Activated CD4-positive, CD25-positive, alpha-beta regulatory T cell treated with anti-CD3 and anti-CD28 coated beads, Interleukin-2, amount 50 U/mL, for 24 hours (primary cell): ENCODE measurements at regions not wholly inside any gene's neighbourhood (a gene's known extent, or its start where the extent isn't known, plus 50 kb on each side); places are given as distances from the start of the nearest gene placed in this dataset.

Experiments
- ATAC-seq, 2 donors: fragments of 150-1000 bp; cut with Tn5 transposase; one replicate each; pipeline ENCODE4 v1.10.0; 2021; ENCODE audit warnings: mild to moderate bottlenecking in 1 of 2, moderate library complexity in 1 of 2

GRCh38 chr11:31895926-31896325 is 84.8 kb upstream of the PAX6 start:
- no peak for ATAC-seq

- ATAC-seq, result no peak
These were observed 76.1 kb upstream of the PAX6 start for GRCh38 chr11:31887180-31887579.

GRCh38 chr11:31884080-31884479 is 73.0 kb upstream of the PAX6 start:
- ATAC-seq, result no peak

- no peak for ATAC-seq
These were observed 72.3 kb upstream of the PAX6 start for GRCh38 chr11:31883435-31883834.

- no peak for ATAC-seq
These were observed 71.8 kb upstream of the PAX6 start for GRCh38 chr11:31882951-31883392.

- ATAC-seq, result no peak
These were observed 70.7 kb upstream of the PAX6 start for GRCh38 chr11:31881825-31882224.

GRCh38 chr11:31879681-31880080 is 68.6 kb upstream of the PAX6 start:
- no peak for ATAC-seq

- ATAC-seq, result no peak
These were observed 66.7 kb upstream of the PAX6 start for GRCh38 chr11:31877863-31878262.

- ATAC-seq, result no peak
These were observed 66.0 kb upstream of the PAX6 start for GRCh38 chr11:31877083-31877482.

GRCh38 chr11:31875866-31876560 is 64.9 kb upstream of the PAX6 start:
- no peak for ATAC-seq

GRCh38 chr11:31874631-31875191 is 63.6 kb upstream of the PAX6 start:
- ATAC-seq, result no peak

- ATAC-seq, result no peak
These were observed 62.0 kb upstream of the PAX6 start for GRCh38 chr11:31873124-31873523.

- ATAC-seq, result no peak
These were observed 60.9 kb upstream of the PAX6 start for GRCh38 chr11:31872076-31872443.

- ATAC-seq, result no peak
These were observed 60.4 kb upstream of the PAX6 start for GRCh38 chr11:31871310-31872075.

GRCh38 chr11:31870609-31871309 is 59.6 kb upstream of the PAX6 start:
- peak in 1 of 2 donors; percentile 17 for ATAC-seq

GRCh38 chr11:31869986-31870385 is 58.9 kb upstream of the PAX6 start:
- ATAC-seq, result no peak

GRCh38 chr11:31865606-31866300 is 54.6 kb upstream of the PAX6 start:
- ATAC-seq, result no peak

- ATAC-seq, result no peak
These were observed 52.2 kb upstream of the PAX6 start for GRCh38 chr11:31863170-31863832.

GRCh38 chr11:31861011-31861410 is 49.9 kb upstream of the PAX6 start:
- ATAC-seq, result no peak
